Neuronal stem cell (in vitro differentiated cells): ENCODE measurements at regions not wholly inside any gene's neighbourhood (a gene's known extent, or its start where the extent isn't known, plus 50 kb on each side); places are given as distances from the start of the nearest gene placed in this dataset.

Source experiments
- DNase-seq: peaks from one replicate; pipeline ENCODE4 v3.0.0-alpha.2; 2013; ENCODE audit warnings: low spot score
- H2AFZ ChIP-seq: one replicate; pipeline ENCODE4 v1.6.1; 2013; ENCODE audit warnings: mild to moderate bottlenecking, low read length, inconsistent platforms
- H2AK5ac ChIP-seq: 2 replicates; pipeline ENCODE4 v1.6.1; 2013; ENCODE audit warnings: low read depth, mild to moderate bottlenecking, inconsistent platforms, low read length, moderate library complexity, mixed read lengths
- H2BK120ac ChIP-seq: 2 replicates; pipeline ENCODE4 v1.6.1; 2013; ENCODE audit warnings: low read depth, mild to moderate bottlenecking, inconsistent platforms, low read length, moderate library complexity, mixed read lengths
- H2BK12ac ChIP-seq: one replicate; pipeline ENCODE4 v1.6.1; 2013; ENCODE audit warnings: low read length, inconsistent platforms
- H2BK15ac ChIP-seq: 2 replicates; pipeline ENCODE4 v1.6.1; 2013; ENCODE audit warnings: mild to moderate bottlenecking, low read length, inconsistent platforms, mixed read lengths
- H2BK5ac ChIP-seq: one replicate; pipeline ENCODE4 v1.6.1; 2013; ENCODE audit warnings: inconsistent platforms, mild to moderate bottlenecking, low read length, moderate library complexity
- H3K14ac ChIP-seq: one replicate; pipeline ENCODE4 v1.6.1; 2013; ENCODE audit warnings: low read length, inconsistent platforms
- H3K18ac ChIP-seq: 2 replicates; pipeline ENCODE4 v1.6.1; 2013; ENCODE audit warnings: low read length, inconsistent platforms
- H3K23ac ChIP-seq: 2 replicates; pipeline ENCODE4 v1.6.1; 2013; ENCODE audit warnings: low read depth, mild to moderate bottlenecking, mixed read lengths, low read length, inconsistent platforms; ENCODE audit not compliant: poor library complexity
- H3K27ac ChIP-seq: replicated peaks from 3 replicates; pipeline ENCODE4 v1.5.1; 2013; ENCODE audit warnings: low read length, inconsistent platforms
- H3K27me3 ChIP-seq, 3 experiments: 2 replicates each; pipeline ENCODE4 v1.6.1; 2013; ENCODE audit warnings: low read length in 3 of 3, mild to moderate bottlenecking in 2 of 3, inconsistent platforms in 1 of 3, low read depth in 1 of 3, mixed read lengths in 1 of 3, moderate library complexity in 1 of 3; ENCODE audit not compliant: control insufficient read depth in 3 of 3, insufficient read depth in 3 of 3
- H3K36me3 ChIP-seq, 2 donors: replicated peaks in 1 of 2; 2 replicates each; pipeline ENCODE4 v1.6.1; 2013; ENCODE audit warnings: low read length in 2 of 2; ENCODE audit not compliant: control insufficient read depth in 2 of 2, insufficient read depth in 2 of 2
- H3K4ac ChIP-seq: 2 replicates; pipeline ENCODE4 v1.6.1; 2013; ENCODE audit warnings: inconsistent platforms, mild to moderate bottlenecking, low read length, moderate library complexity
- H3K4me1 ChIP-seq, 2 donors: 1 replicate in 1 of 2; 2 replicates in 1 of 2; pipeline ENCODE4 v1.6.1; 2013; ENCODE audit warnings: low read length in 2 of 2, low read depth in 1 of 2; ENCODE audit not compliant: control insufficient read depth in 2 of 2, insufficient read depth in 1 of 2
- H3K4me2 ChIP-seq: one replicate; pipeline ENCODE4 v1.6.1; 2013; ENCODE audit warnings: mild to moderate bottlenecking, low read length, inconsistent platforms; ENCODE audit not compliant: insufficient read depth, poor library complexity, severe bottlenecking
- H3K4me3 ChIP-seq, 2 donors: 2 replicates each; pipeline ENCODE4 v1.5.1; 2013; ENCODE audit warnings: low read length in 2 of 2, mild to moderate bottlenecking in 2 of 2, inconsistent platforms in 1 of 2, moderate library complexity in 1 of 2
- H3K79me1 ChIP-seq: one replicate; pipeline ENCODE4 v1.6.1; 2013; ENCODE audit warnings: low read depth, mild to moderate bottlenecking, inconsistent platforms, low read length, moderate library complexity
- H3K9ac ChIP-seq: one replicate; pipeline ENCODE4 v1.6.1; 2013; ENCODE audit warnings: mild to moderate bottlenecking, low read depth, low read length, inconsistent platforms; ENCODE audit not compliant: poor library complexity
- H3K9me3 ChIP-seq, 2 donors: replicated peaks in 1 of 2; 2 replicates each; pipeline versions ENCODE3 to v1.6.1; 2013; ENCODE audit warnings: low read length in 2 of 2, mild to moderate bottlenecking in 2 of 2, inconsistent platforms in 1 of 2, low read depth in 1 of 2, mixed read lengths in 1 of 2, moderate library complexity in 1 of 2; ENCODE audit not compliant: control insufficient read depth in 2 of 2, insufficient read depth in 1 of 2
- H4K8ac ChIP-seq: one replicate; pipeline ENCODE4 v1.6.1; 2013; ENCODE audit warnings: low read depth, mild to moderate bottlenecking, inconsistent platforms, low read length, moderate library complexity
- H4K91ac ChIP-seq: one replicate; pipeline ENCODE4 v1.6.1; 2013; ENCODE audit warnings: low read length, low read depth, mild to moderate bottlenecking, inconsistent platforms; ENCODE audit not compliant: poor library complexity
- WGBS, 2 donors: extraction: QIAGEN DNeasy Blood & Tissue Kit; methylation state at CpG; one replicate each; pipeline ENCODE4 v1.1.7; 2013; ENCODE audit warnings: missing lambda C conversion rate in 2 of 2, mixed read lengths in 1 of 2; ENCODE audit not compliant: insufficient read length in 2 of 2, insufficient replicate concordance in 1 of 2; ENCODE audit errors: extremely low coverage in 2 of 2; 5-methylcytosine and 5-hydroxymethylcytosine counted together

GRCh38 chr5:18111906-18112465 lies 477.7 kb downstream of the TAF11L14 start:
- H3K18ac ChIP-seq = no peak overlapping the region
- H3K23ac ChIP-seq = no peak overlapping the region
- no peaks in the 10 kb centered on the region for H3K36me3 ChIP-seq
- H3K9me3 ChIP-seq = no peaks in the 10 kb centered on the region
- H2BK12ac ChIP-seq = no peak overlapping the region
- H4K91ac ChIP-seq = no peak overlapping the region
- no peak overlapping the region for H3K4me2 ChIP-seq
- H2BK15ac ChIP-seq = no peak overlapping the region
- H2BK5ac ChIP-seq = no peak overlapping the region
- H3K4me1 ChIP-seq = peaks cover 1 to 8% of the 10 kb centered on the region in 2 donors
- H3K27me3 ChIP-seq = no peaks in the 10 kb centered on the region
- no peak overlapping the region for H4K8ac ChIP-seq
- no peak overlapping the region for H2AK5ac ChIP-seq
- H2AFZ ChIP-seq = no peak overlapping the region
- H3K27ac ChIP-seq = no peak overlapping the region
- WGBS, 2 donors = no CpG with 5 or more reads among the region's 5 CpGs
- no peak overlapping the region for H3K4ac ChIP-seq
- H3K4me3 ChIP-seq = no peak overlapping the region
- no peak overlapping the region for H3K14ac ChIP-seq
- H3K9ac ChIP-seq = no peak overlapping the region
- DNase-seq = no peak
- no peaks in the 10 kb centered on the region for H3K79me1 ChIP-seq
- H2BK120ac ChIP-seq = no peak overlapping the region

GRCh38 chr5:18113721-18114120 lies 479.5 kb downstream of the TAF11L14 start:
- H3K36me3 ChIP-seq = no peaks in the 10 kb centered on the region
- H3K27ac ChIP-seq = no peak overlapping the region
- H3K4me2 ChIP-seq = no peak overlapping the region
- H3K18ac ChIP-seq = no peak overlapping the region
- no peak overlapping the region for H3K14ac ChIP-seq
- no peak overlapping the region for H3K4me3 ChIP-seq
- H3K4ac ChIP-seq = no peak overlapping the region
- peaks cover 1 to 8% of the 10 kb centered on the region in 2 donors for H3K4me1 ChIP-seq
- H2AK5ac ChIP-seq = no peak overlapping the region
- H3K79me1 ChIP-seq = no peaks in the 10 kb centered on the region
- H2BK5ac ChIP-seq = no peak overlapping the region
- no peak overlapping the region for H4K8ac ChIP-seq
- H4K91ac ChIP-seq = no peak overlapping the region
- WGBS, 2 donors = no CpG with 5 or more reads among the region's 3 CpGs
- H2BK15ac ChIP-seq = no peak overlapping the region
- H2BK120ac ChIP-seq = no peak overlapping the region
- no peaks in the 10 kb centered on the region for H3K27me3 ChIP-seq
- no peak overlapping the region for H3K23ac ChIP-seq
- no peak for DNase-seq
- H2BK12ac ChIP-seq = no peak overlapping the region
- no peaks in the 10 kb centered on the region for H3K9me3 ChIP-seq
- no peak overlapping the region for H2AFZ ChIP-seq
- no peak overlapping the region for H3K9ac ChIP-seq

DNA sequence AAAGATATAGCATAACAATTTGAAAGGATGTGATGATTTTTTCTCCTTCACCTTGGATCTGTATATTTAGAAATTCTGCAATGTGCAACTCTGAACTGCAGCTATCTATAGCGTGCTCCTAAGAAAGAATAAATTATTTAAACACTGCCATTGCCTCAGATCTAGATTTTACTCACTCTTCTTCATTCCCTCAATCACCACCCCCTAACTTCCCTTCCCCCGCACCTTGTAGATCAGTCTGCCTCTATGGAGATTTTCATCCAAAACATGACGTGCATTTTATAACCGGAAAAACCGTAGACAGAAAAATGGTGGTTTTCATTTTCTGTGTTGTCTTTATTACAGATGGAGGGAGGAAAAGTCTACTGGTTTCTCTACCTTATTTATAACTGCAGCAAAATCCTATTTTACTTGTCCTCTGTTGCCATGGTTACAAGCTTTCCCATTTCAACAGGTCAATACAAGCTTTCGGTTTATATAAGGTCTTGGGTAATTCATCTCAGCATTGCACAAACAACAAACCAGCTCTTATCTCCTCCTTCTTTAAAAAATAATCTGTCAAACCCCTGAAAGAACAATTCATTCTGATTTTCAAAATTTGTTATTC lies 480.0 kb downstream of the TAF11L14 start:
- Histone ChIP-seq H4K8ac (no peak overlapping the region), H2AK5ac (no peak overlapping the region), H3K4me3 (no peak overlapping the region), H3K9ac (no peak overlapping the region), H3K23ac (no peak overlapping the region), H3K18ac (no peak overlapping the region), H3K14ac (no peak overlapping the region), H3K9me3 (no peaks in the 10 kb centered on the region), H2BK5ac (no peak overlapping the region), H2AFZ (peak overlapping the region; percentile 46), H3K27me3 (no peaks in the 10 kb centered on the region), H2BK120ac (no peak overlapping the region), H3K27ac (no peak overlapping the region), H3K79me1 (no peaks in the 10 kb centered on the region), H2BK12ac (no peak overlapping the region), H3K4me1 (peaks cover 5 to 8% of the 10 kb centered on the region in 2 donors), H3K4me2 (no peak overlapping the region), H3K36me3 (no peaks in the 10 kb centered on the region), H4K91ac (no peak overlapping the region), H3K4ac (no peak overlapping the region), H2BK15ac (no peak overlapping the region)
- DNase-seq = no peak
- no CpG with 5 or more reads among the region's 6 CpGs for WGBS, 2 donors

GRCh38 chr5:18117968-18118367 lies 483.7 kb downstream of the TAF11L14 start:
- Histone ChIP-seq H3K27me3 (no peaks in the 10 kb centered on the region), H3K4me3 (no peak overlapping the region), H3K79me1 (no peaks in the 10 kb centered on the region), H3K23ac (no peak overlapping the region), H2BK12ac (no peak overlapping the region), H2BK15ac (no peak overlapping the region), H4K8ac (no peak overlapping the region), H2AFZ (no peak overlapping the region), H3K14ac (no peak overlapping the region), H3K36me3 (no peaks in the 10 kb centered on the region), H2AK5ac (no peak overlapping the region), H3K4ac (no peak overlapping the region), H3K4me1 (peaks cover 4 to 5% of the 10 kb centered on the region in 2 donors), H3K9me3 (no peaks in the 10 kb centered on the region), H3K4me2 (no peak overlapping the region), H2BK120ac (no peak overlapping the region), H3K18ac (no peak overlapping the region), H3K9ac (no peak overlapping the region), H2BK5ac (no peak overlapping the region), H3K27ac (no peak overlapping the region), H4K91ac (no peak overlapping the region)
- DNase-seq = no peak
- WGBS, 2 donors = no CpG with 5 or more reads among the region's 2 CpGs
